Right atrium auricular region (tissue), 2 donors: ENCODE measurements at regions not wholly inside any gene's neighbourhood (a gene's known extent, or its start where the extent isn't known, plus 50 kb on each side); places are given as distances from the start of the nearest gene placed in this dataset.
"Not testable (repeated sequence)": the region's sequence is repeated elsewhere in the genome, so short reads cannot be mapped to it uniquely, and the experiment has no call there.

ENCODE experiments used
- DNase-seq: peaks from one replicate; pipeline ENCODE4 v3.0.0-alpha.2; 2019; ENCODE audit warnings: low spot score
- H3K27ac ChIP-seq, 2 donors: fragments of 200-600 bp; sonication (generic); 1 replicate in 1 of 2; 2 replicates in 1 of 2; pipeline ENCODE4 v1.5.1; 2016 to 2019
- H3K27me3 ChIP-seq, 2 donors: fragments of 200-600 bp; sonication (generic); one replicate each; pipeline versions ENCODE4 v1.5.1 to v1.6.0; 2017 to 2019
- H3K36me3 ChIP-seq: fragments of 200-600 bp; sonication (generic); one replicate; pipeline ENCODE4 v1.5.1; 2016
- H3K4me1 ChIP-seq, 2 donors: fragments of 200-600 bp; sonication (generic); one replicate each; pipeline versions ENCODE4 v1.5.1 to v1.6.0; 2017 to 2019
- H3K4me3 ChIP-seq, 2 donors: fragments of 200-600 bp; sonication (generic); 1 replicate in 1 of 2; 2 replicates in 1 of 2; pipeline ENCODE4 v1.5.1; 2017 to 2019; ENCODE audit warnings: mild to moderate bottlenecking in 1 of 2, moderate library complexity in 1 of 2
- H3K9me3 ChIP-seq, 2 donors: fragments of 200-600 bp; sonication (generic); one replicate each; pipeline ENCODE4 v1.5.1; 2019
- CTCF ChIP-seq, 2 donors: fragments of 200-600 bp; sonication (generic); IDR thresholded peaks; one replicate each; pipeline ENCODE4 v1.5.1; 2019; ENCODE audit warnings: antibody characterized with exemption in 2 of 2

- DNase-seq = no peak
- Histone ChIP-seq H3K36me3 (no peaks in the 10 kb centered on the region), H3K27me3 (no peaks in the 10 kb centered on the region), H3K4me3 (no peak overlapping the region), H3K27ac (no peak overlapping the region), H3K9me3 (no peaks in the 10 kb centered on the region), H3K4me1 (no peaks in the 10 kb centered on the region)
- no peak for TF ChIP-seq CTCF (IDR thresholded peaks at IDR 0.05)
Observed at GRCh38 chr18:35811896-35812295, 160.6 kb upstream of the RMP24 start.

- not testable (repeated sequence) for H3K27me3 ChIP-seq, H3K27ac ChIP-seq, DNase-seq, H3K4me1 ChIP-seq, H3K36me3 ChIP-seq, H3K4me3 ChIP-seq, H3K9me3 ChIP-seq
Observed at GRCh38 chr18:35815011-35815410, 157.5 kb upstream of the RMP24 start.

GRCh38 chr18:35816003-35816402, 156.5 kb upstream of the RMP24 start:
- Histone ChIP-seq H3K9me3 (no peaks in the 10 kb centered on the region), H3K27me3 (no peaks in the 10 kb centered on the region), H3K4me3 (no peak overlapping the region), H3K36me3 (no peaks in the 10 kb centered on the region), H3K4me1 (no peaks in the 10 kb centered on the region), H3K27ac (peak overlapping the region; percentile 44 to 57)
- no peak for TF ChIP-seq CTCF (IDR thresholded peaks at IDR 0.05)
- no peak for DNase-seq

GRCh38 chr18:35817604-35818352, 154.7 kb upstream of the RMP24 start:
- Histone ChIP-seq H3K4me1 (no peaks in the 10 kb centered on the region), H3K27ac (no peak overlapping the region), H3K4me3 (no peak overlapping the region), H3K27me3 (no peaks in the 10 kb centered on the region), H3K9me3 (no peaks in the 10 kb centered on the region), H3K36me3 (no peaks in the 10 kb centered on the region)
- TF ChIP-seq CTCF (IDR thresholded peaks at IDR 0.05) = no peak
- no peak for DNase-seq

- no peak for DNase-seq
- no peaks in the 10 kb centered on the region for H3K27me3 ChIP-seq
- H3K4me1 ChIP-seq = no peaks in the 10 kb centered on the region
- TF ChIP-seq CTCF (IDR thresholded peaks at IDR 0.05) = no peak
- H3K4me3 ChIP-seq = no peak overlapping the region
- H3K36me3 ChIP-seq = no peaks in the 10 kb centered on the region
- H3K9me3 ChIP-seq = no peaks in the 10 kb centered on the region
- no peak overlapping the region for H3K27ac ChIP-seq
Observed at GRCh38 chr18:35818353-35818667, 154.2 kb upstream of the RMP24 start.

- Histone ChIP-seq H3K27me3 (no peaks in the 10 kb centered on the region), H3K4me1 (no peaks in the 10 kb centered on the region), H3K36me3 (no peaks in the 10 kb centered on the region), H3K9me3 (no peaks in the 10 kb centered on the region), H3K27ac (no peak overlapping the region), H3K4me3 (no peak overlapping the region)
- no peak for DNase-seq
- TF ChIP-seq CTCF (IDR thresholded peaks at IDR 0.05) = no peak
Observed at GRCh38 chr18:35822413-35822812, 150.1 kb upstream of the RMP24 start.
